Neuronal stem cell (in vitro differentiated cells): ENCODE measurements at regions not wholly inside any gene's neighbourhood (a gene's known extent, or its start where the extent isn't known, plus 50 kb on each side); places are given as distances from the start of the nearest gene placed in this dataset.

Experiments used
- DNase-seq: peaks from one replicate; pipeline ENCODE4 v3.0.0-alpha.2; 2013; ENCODE audit warnings: low spot score
- H2AFZ ChIP-seq: one replicate; pipeline ENCODE4 v1.6.1; 2013; ENCODE audit warnings: mild to moderate bottlenecking, low read length, inconsistent platforms
- H2AK5ac ChIP-seq: 2 replicates; pipeline ENCODE4 v1.6.1; 2013; ENCODE audit warnings: low read depth, mild to moderate bottlenecking, inconsistent platforms, low read length, moderate library complexity, mixed read lengths
- H2BK120ac ChIP-seq: 2 replicates; pipeline ENCODE4 v1.6.1; 2013; ENCODE audit warnings: low read depth, mild to moderate bottlenecking, inconsistent platforms, low read length, moderate library complexity, mixed read lengths
- H2BK12ac ChIP-seq: one replicate; pipeline ENCODE4 v1.6.1; 2013; ENCODE audit warnings: low read length, inconsistent platforms
- H2BK15ac ChIP-seq: 2 replicates; pipeline ENCODE4 v1.6.1; 2013; ENCODE audit warnings: mild to moderate bottlenecking, low read length, inconsistent platforms, mixed read lengths
- H2BK5ac ChIP-seq: one replicate; pipeline ENCODE4 v1.6.1; 2013; ENCODE audit warnings: inconsistent platforms, mild to moderate bottlenecking, low read length, moderate library complexity
- H3K14ac ChIP-seq: one replicate; pipeline ENCODE4 v1.6.1; 2013; ENCODE audit warnings: low read length, inconsistent platforms
- H3K18ac ChIP-seq: 2 replicates; pipeline ENCODE4 v1.6.1; 2013; ENCODE audit warnings: low read length, inconsistent platforms
- H3K23ac ChIP-seq: 2 replicates; pipeline ENCODE4 v1.6.1; 2013; ENCODE audit warnings: low read depth, mild to moderate bottlenecking, mixed read lengths, low read length, inconsistent platforms; ENCODE audit not compliant: poor library complexity
- H3K27ac ChIP-seq: replicated peaks from 3 replicates; pipeline ENCODE4 v1.5.1; 2013; ENCODE audit warnings: low read length, inconsistent platforms
- H3K27me3 ChIP-seq, 3 experiments: 2 replicates each; pipeline ENCODE4 v1.6.1; 2013; ENCODE audit warnings: low read length in 3 of 3, mild to moderate bottlenecking in 2 of 3, inconsistent platforms in 1 of 3, low read depth in 1 of 3, mixed read lengths in 1 of 3, moderate library complexity in 1 of 3; ENCODE audit not compliant: control insufficient read depth in 3 of 3, insufficient read depth in 3 of 3
- H3K36me3 ChIP-seq, 2 donors: replicated peaks in 1 of 2; 2 replicates each; pipeline ENCODE4 v1.6.1; 2013; ENCODE audit warnings: low read length in 2 of 2; ENCODE audit not compliant: control insufficient read depth in 2 of 2, insufficient read depth in 2 of 2
- H3K4ac ChIP-seq: 2 replicates; pipeline ENCODE4 v1.6.1; 2013; ENCODE audit warnings: inconsistent platforms, mild to moderate bottlenecking, low read length, moderate library complexity
- H3K4me1 ChIP-seq, 2 donors: 1 replicate in 1 of 2; 2 replicates in 1 of 2; pipeline ENCODE4 v1.6.1; 2013; ENCODE audit warnings: low read length in 2 of 2, low read depth in 1 of 2; ENCODE audit not compliant: control insufficient read depth in 2 of 2, insufficient read depth in 1 of 2
- H3K4me2 ChIP-seq: one replicate; pipeline ENCODE4 v1.6.1; 2013; ENCODE audit warnings: mild to moderate bottlenecking, low read length, inconsistent platforms; ENCODE audit not compliant: insufficient read depth, poor library complexity, severe bottlenecking
- H3K4me3 ChIP-seq, 2 donors: 2 replicates each; pipeline ENCODE4 v1.5.1; 2013; ENCODE audit warnings: low read length in 2 of 2, mild to moderate bottlenecking in 2 of 2, inconsistent platforms in 1 of 2, moderate library complexity in 1 of 2
- H3K79me1 ChIP-seq: one replicate; pipeline ENCODE4 v1.6.1; 2013; ENCODE audit warnings: low read depth, mild to moderate bottlenecking, inconsistent platforms, low read length, moderate library complexity
- H3K9ac ChIP-seq: one replicate; pipeline ENCODE4 v1.6.1; 2013; ENCODE audit warnings: mild to moderate bottlenecking, low read depth, low read length, inconsistent platforms; ENCODE audit not compliant: poor library complexity
- H3K9me3 ChIP-seq, 2 donors: replicated peaks in 1 of 2; 2 replicates each; pipeline versions ENCODE3 to v1.6.1; 2013; ENCODE audit warnings: low read length in 2 of 2, mild to moderate bottlenecking in 2 of 2, inconsistent platforms in 1 of 2, low read depth in 1 of 2, mixed read lengths in 1 of 2, moderate library complexity in 1 of 2; ENCODE audit not compliant: control insufficient read depth in 2 of 2, insufficient read depth in 1 of 2
- H4K8ac ChIP-seq: one replicate; pipeline ENCODE4 v1.6.1; 2013; ENCODE audit warnings: low read depth, mild to moderate bottlenecking, inconsistent platforms, low read length, moderate library complexity
- H4K91ac ChIP-seq: one replicate; pipeline ENCODE4 v1.6.1; 2013; ENCODE audit warnings: low read length, low read depth, mild to moderate bottlenecking, inconsistent platforms; ENCODE audit not compliant: poor library complexity
- WGBS, 2 donors: extraction: QIAGEN DNeasy Blood & Tissue Kit; methylation state at CpG; one replicate each; pipeline ENCODE4 v1.1.7; 2013; ENCODE audit warnings: missing lambda C conversion rate in 2 of 2, mixed read lengths in 1 of 2; ENCODE audit not compliant: insufficient read length in 2 of 2, insufficient replicate concordance in 1 of 2; ENCODE audit errors: extremely low coverage in 2 of 2; 5-methylcytosine and 5-hydroxymethylcytosine counted together

- H3K23ac ChIP-seq = no peak overlapping the region
- H3K4me1 ChIP-seq = peaks cover 0 to 2% of the 10 kb centered on the region in 2 donors
- no peak overlapping the region for H2AFZ ChIP-seq
- H4K91ac ChIP-seq = no peak overlapping the region
- H2BK5ac ChIP-seq = no peak overlapping the region
- H3K9ac ChIP-seq = no peak overlapping the region
- H3K18ac ChIP-seq = no peak overlapping the region
- H2BK120ac ChIP-seq = no peak overlapping the region
- no peak overlapping the region for H2AK5ac ChIP-seq
- H3K14ac ChIP-seq = no peak overlapping the region
- H2BK12ac ChIP-seq = no peak overlapping the region
- H3K79me1 ChIP-seq = no peaks in the 10 kb centered on the region
- H3K4ac ChIP-seq = no peak overlapping the region
- no peak overlapping the region for H3K4me2 ChIP-seq
- H3K4me3 ChIP-seq = no peak overlapping the region
- no peak overlapping the region for H4K8ac ChIP-seq
- H3K27me3 ChIP-seq = no peaks in the 10 kb centered on the region
- DNase-seq = no peak
- H2BK15ac ChIP-seq = no peak overlapping the region
- H3K9me3 ChIP-seq = no peaks in the 10 kb centered on the region
- H3K27ac ChIP-seq = no peak overlapping the region
- WGBS, 2 donors = no CpG with 5 or more reads among the region's 3 CpGs
- H3K36me3 ChIP-seq = no peaks in the 10 kb centered on the region
These were observed 331.2 kb upstream of the C16orf82 start for GRCh38 chr16:26735521-26735920.

- Histone ChIP-seq H3K27ac (no peak overlapping the region), H4K8ac (no peak overlapping the region), H2BK15ac (no peak overlapping the region), H2AK5ac (no peak overlapping the region), H3K27me3 (no peaks in the 10 kb centered on the region), H3K23ac (no peak overlapping the region), H2BK120ac (no peak overlapping the region), H3K4me3 (no peak overlapping the region), H3K9ac (no peak overlapping the region), H2BK5ac (no peak overlapping the region), H3K4ac (no peak overlapping the region), H3K79me1 (no peaks in the 10 kb centered on the region), H4K91ac (no peak overlapping the region), H3K36me3 (no peaks in the 10 kb centered on the region), H3K14ac (no peak overlapping the region), H3K18ac (no peak overlapping the region), H3K9me3 (no peaks in the 10 kb centered on the region), H2BK12ac (no peak overlapping the region), H2AFZ (no peak overlapping the region), H3K4me1 (peaks cover 0 to 2% of the 10 kb centered on the region in 2 donors), H3K4me2 (no peak overlapping the region)
- DNase-seq = no peak
- no CpG with 5 or more reads among the region's 4 CpGs for WGBS, 2 donors
These were observed 330.6 kb upstream of the C16orf82 start for GRCh38 chr16:26736084-26736483.

- H2BK120ac ChIP-seq = no peak overlapping the region
- no peak overlapping the region for H2AFZ ChIP-seq
- no peak overlapping the region for H2BK15ac ChIP-seq
- no peak overlapping the region for H2AK5ac ChIP-seq
- H3K4me3 ChIP-seq = no peak overlapping the region
- H3K23ac ChIP-seq = no peak overlapping the region
- no peak overlapping the region for H4K8ac ChIP-seq
- no peak overlapping the region for H2BK5ac ChIP-seq
- no peaks in the 10 kb centered on the region for H3K9me3 ChIP-seq
- no peak overlapping the region for H3K18ac ChIP-seq
- H3K9ac ChIP-seq = no peak overlapping the region
- no peak for DNase-seq
- H3K4me2 ChIP-seq = no peak overlapping the region
- H3K4me1 ChIP-seq = peaks cover 0 to 2% of the 10 kb centered on the region in 2 donors
- H3K14ac ChIP-seq = no peak overlapping the region
- no peaks in the 10 kb centered on the region for H3K27me3 ChIP-seq
- H3K79me1 ChIP-seq = no peaks in the 10 kb centered on the region
- no CpG with 5 or more reads among the region's 2 CpGs for WGBS, 2 donors
- no peak overlapping the region for H2BK12ac ChIP-seq
- H3K27ac ChIP-seq = no peak overlapping the region
- no peak overlapping the region for H4K91ac ChIP-seq
- H3K4ac ChIP-seq = no peak overlapping the region
- no peaks in the 10 kb centered on the region for H3K36me3 ChIP-seq
These were observed 326.0 kb upstream of the C16orf82 start for GRCh38 chr16:26740771-26741170.

GRCh38 chr16:26742040-26742439, 324.7 kb upstream of the C16orf82 start:
- Histone ChIP-seq H3K79me1 (no peaks in the 10 kb centered on the region), H3K4me1 (peaks cover 0 to 2% of the 10 kb centered on the region in 2 donors), H3K27me3 (no peaks in the 10 kb centered on the region), H3K9ac (no peak overlapping the region), H3K4me2 (no peak overlapping the region), H2BK5ac (no peak overlapping the region), H2BK120ac (no peak overlapping the region), H2BK12ac (no peak overlapping the region), H3K4me3 (no peak overlapping the region), H3K4ac (no peak overlapping the region), H3K9me3 (no peaks in the 10 kb centered on the region), H2BK15ac (no peak overlapping the region), H3K18ac (no peak overlapping the region), H3K36me3 (no peaks in the 10 kb centered on the region), H4K8ac (no peak overlapping the region), H2AFZ (no peak overlapping the region), H3K14ac (no peak overlapping the region), H2AK5ac (no peak overlapping the region), H4K91ac (no peak overlapping the region), H3K23ac (no peak overlapping the region), H3K27ac (no peak overlapping the region)
- DNase-seq = no peak
- no CpG with 5 or more reads among the region's 2 CpGs for WGBS, 2 donors
